ENCODE measurements at regions not wholly inside any gene's neighbourhood (a gene's known extent, or its start where the extent isn't known, plus 50 kb on each side); places are given as distances from the start of the nearest gene placed in this dataset.

DNA sequence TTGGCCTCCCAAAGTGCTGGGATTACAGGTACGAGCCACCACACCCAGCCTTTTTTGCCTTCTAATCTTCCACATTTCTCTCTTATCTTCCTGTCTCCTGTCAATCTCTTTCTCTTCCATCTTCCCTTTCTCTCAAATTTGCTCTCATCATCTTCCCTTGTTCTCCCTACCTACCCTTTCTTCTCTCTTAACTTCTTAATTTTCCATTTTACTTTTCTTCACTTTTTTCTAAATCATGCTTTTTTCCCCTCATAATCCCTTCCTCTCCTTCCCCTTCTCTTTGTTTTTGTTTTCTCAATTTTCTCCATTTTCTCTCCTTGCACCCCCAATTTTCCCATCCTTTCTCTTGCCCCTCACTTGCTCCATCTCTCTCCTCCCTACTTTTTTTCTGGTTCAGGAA, 545.7 kb downstream of the OMA1 start:
- no peaks in the 10 kb centered on the region for H3K9me3 ChIP-seq (ENCODE audit: low read length)
- DNase-seq (no peak), ATAC-seq (no peak)
- no peak overlapping the region for H3K4me3 ChIP-seq (ENCODE audit: low read length)
- no peaks in the 10 kb centered on the region for H3K79me2 ChIP-seq (ENCODE audit: low read length)
- no peaks in the 10 kb centered on the region for H4K20me1 ChIP-seq (ENCODE audit: low read length)
- no peak overlapping the region for H3K4me2 ChIP-seq (ENCODE audit: low read length)
- ChIA-PET CTCF (no interaction called here), POLR2A (ENCODE audit: unreplicated experiment) (no interaction called here)
- H3K9ac ChIP-seq (ENCODE audit: low read length) = no peak overlapping the region
- H2AFZ ChIP-seq (ENCODE audit: low read length) = no peak overlapping the region
- no peaks in the 10 kb centered on the region for H3K36me3 ChIP-seq (ENCODE audit: low read depth, low read length)
- no peaks in the 10 kb centered on the region for H3K4me1 ChIP-seq (ENCODE audit: insufficient read depth, low read length)
- BruUV-seq (replicated peaks) = no TSS peak
- TF ChIP-seq, protein P1, sequence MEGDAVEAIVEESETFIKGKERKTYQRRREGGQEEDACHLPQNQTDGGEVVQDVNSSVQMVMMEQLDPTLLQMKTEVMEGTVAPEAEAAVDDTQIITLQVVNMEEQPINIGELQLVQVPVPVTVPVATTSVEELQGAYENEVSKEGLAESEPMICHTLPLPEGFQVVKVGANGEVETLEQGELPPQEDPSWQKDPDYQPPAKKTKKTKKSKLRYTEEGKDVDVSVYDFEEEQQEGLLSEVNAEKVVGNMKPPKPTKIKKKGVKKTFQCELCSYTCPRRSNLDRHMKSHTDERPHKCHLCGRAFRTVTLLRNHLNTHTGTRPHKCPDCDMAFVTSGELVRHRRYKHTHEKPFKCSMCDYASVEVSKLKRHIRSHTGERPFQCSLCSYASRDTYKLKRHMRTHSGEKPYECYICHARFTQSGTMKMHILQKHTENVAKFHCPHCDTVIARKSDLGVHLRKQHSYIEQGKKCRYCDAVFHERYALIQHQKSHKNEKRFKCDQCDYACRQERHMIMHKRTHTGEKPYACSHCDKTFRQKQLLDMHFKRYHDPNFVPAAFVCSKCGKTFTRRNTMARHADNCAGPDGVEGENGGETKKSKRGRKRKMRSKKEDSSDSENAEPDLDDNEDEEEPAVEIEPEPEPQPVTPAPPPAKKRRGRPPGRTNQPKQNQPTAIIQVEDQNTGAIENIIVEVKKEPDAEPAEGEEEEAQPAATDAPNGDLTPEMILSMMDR (conservative IDR thresholded peaks at IDR 0.05; ENCODE audit: low read depth, low read length) = no peak
- TF ChIP-seq EZH2 (IDR thresholded peaks at IDR 0.05; ENCODE audit: low read length, unreplicated experiment) (no peak), EZH2phosphoT487 (IDR thresholded peaks at IDR 0.05; ENCODE audit: borderline replicate concordance, low read length) (no peak)
- no peaks in the 10 kb centered on the region for H3K9me2 ChIP-seq (replicated peaks; ENCODE audit: low read length)
- H3F3A ChIP-seq (ENCODE audit: low read length, unreplicated experiment) = no peaks in the 10 kb centered on the region
- no peaks in the 10 kb centered on the region for H3K27me3 ChIP-seq (ENCODE audit: low read length)
- no peak overlapping the region for H3K27ac ChIP-seq (ENCODE audit: low read length)
- intact Hi-C loops (cut with micrococcal nuclease) = no loop called here

DNA sequence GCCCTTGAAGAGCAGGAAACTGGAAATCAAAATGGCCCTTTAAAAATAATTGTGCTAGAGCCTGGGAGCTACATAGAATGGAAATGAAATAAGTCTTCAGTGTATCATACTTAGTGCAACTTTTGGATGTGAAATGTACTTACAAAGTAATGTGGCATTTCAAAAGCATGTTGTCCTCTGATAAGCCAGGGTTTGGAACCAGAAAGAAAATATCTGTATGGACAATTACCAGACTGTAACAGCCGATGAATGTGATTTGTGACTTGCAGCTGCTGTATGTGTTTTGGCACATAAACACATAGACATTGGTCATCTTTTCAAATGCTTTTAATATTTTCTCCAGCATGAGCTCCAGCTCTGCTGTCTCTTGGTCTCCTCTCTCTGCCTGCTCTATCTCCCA, 546.4 kb downstream of the OMA1 start:
- Histone ChIP-seq H4K20me1 (ENCODE audit: low read length) (no peaks in the 10 kb centered on the region), H3F3A (ENCODE audit: low read length, unreplicated experiment) (no peaks in the 10 kb centered on the region), H3K27ac (ENCODE audit: low read length) (no peak overlapping the region), H3K79me2 (ENCODE audit: low read length) (no peaks in the 10 kb centered on the region), H3K9ac (ENCODE audit: low read length) (no peak overlapping the region), H3K9me2 (replicated peaks; ENCODE audit: low read length) (no peaks in the 10 kb centered on the region), H3K4me3 (ENCODE audit: low read length) (no peak overlapping the region), H3K9me3 (ENCODE audit: low read length) (no peaks in the 10 kb centered on the region), H3K27me3 (ENCODE audit: low read length) (no peaks in the 10 kb centered on the region), H2AFZ (ENCODE audit: low read length) (no peak overlapping the region), H3K4me1 (ENCODE audit: insufficient read depth, low read length) (no peaks in the 10 kb centered on the region), H3K36me3 (ENCODE audit: low read depth, low read length) (no peaks in the 10 kb centered on the region), H3K4me2 (ENCODE audit: low read length) (no peak overlapping the region)
- BruUV-seq (replicated peaks) = no TSS peak
- intact Hi-C loops (cut with micrococcal nuclease) = no loop called here
- ChIA-PET POLR2A (ENCODE audit: unreplicated experiment) (no interaction called here), CTCF (no interaction called here)
- TF ChIP-seq, protein P1 (conservative IDR thresholded peaks at IDR 0.05; ENCODE audit: low read depth, low read length) = no peak
- DNase-seq (no peak), ATAC-seq (no peak)

DNA sequence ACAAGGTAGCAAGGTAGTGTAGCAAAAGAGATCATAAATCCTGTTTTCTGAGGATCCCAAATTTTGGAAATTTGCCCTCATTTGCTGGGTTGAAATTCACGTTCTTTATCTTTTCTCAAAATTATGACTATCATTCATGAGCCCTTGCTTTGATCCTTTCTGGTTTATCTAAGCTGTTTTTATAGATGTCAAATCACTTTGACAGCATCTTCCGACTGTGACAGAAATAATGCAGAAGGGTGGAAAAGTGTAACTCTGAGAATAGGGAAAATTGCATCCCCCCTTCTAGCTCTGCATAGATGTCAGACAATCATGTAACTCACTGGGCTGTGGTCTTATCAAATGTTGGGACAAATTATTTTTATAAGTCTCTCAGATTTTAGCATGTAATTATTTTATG, 550.1 kb downstream of the OMA1 start:
- no peak for ATAC-seq
- CTCF ChIA-PET = no interaction called here

More for the DNA sequence above, 550.1 kb downstream of the OMA1 start:
- TF ChIP-seq EZH2phosphoT487 (IDR thresholded peaks at IDR 0.05; ENCODE audit: borderline replicate concordance, low read length) (no peak), EZH2 (IDR thresholded peaks at IDR 0.05; ENCODE audit: low read length, unreplicated experiment) (no peak)
- TF ChIP-seq, protein P1 (conservative IDR thresholded peaks at IDR 0.05; ENCODE audit: low read depth, low read length) = no peak
- no peak overlapping the region for H3K4me3 ChIP-seq (ENCODE audit: low read length)
- H3K9ac ChIP-seq (ENCODE audit: low read length) = no peak overlapping the region
- H4K20me1 ChIP-seq (ENCODE audit: low read length) = no peaks in the 10 kb centered on the region
- H3F3A ChIP-seq (ENCODE audit: low read length, unreplicated experiment) = no peaks in the 10 kb centered on the region
- H3K79me2 ChIP-seq (ENCODE audit: low read length) = no peaks in the 10 kb centered on the region
- POLR2A ChIA-PET (ENCODE audit: unreplicated experiment) = no interaction called here
- H3K9me2 ChIP-seq (replicated peaks; ENCODE audit: low read length) = no peaks in the 10 kb centered on the region
- no TSS peak for BruUV-seq (replicated peaks)
- intact Hi-C loops (cut with micrococcal nuclease) = no loop called here
- no peak overlapping the region for H2AFZ ChIP-seq (ENCODE audit: low read length)
- DNase-seq = no peak
- H3K27me3 ChIP-seq (ENCODE audit: low read length) = no peaks in the 10 kb centered on the region
- no peak overlapping the region for H3K4me2 ChIP-seq (ENCODE audit: low read length)
- no peaks in the 10 kb centered on the region for H3K4me1 ChIP-seq (ENCODE audit: insufficient read depth, low read length)
- no peaks in the 10 kb centered on the region for H3K36me3 ChIP-seq (ENCODE audit: low read depth, low read length)
- H3K27ac ChIP-seq (ENCODE audit: low read length) = no peak overlapping the region
- H3K9me3 ChIP-seq (ENCODE audit: low read length) = no peaks in the 10 kb centered on the region

Measured in PC-3 (cell line).